Activated CD8-positive, alpha-beta memory T cell treated with anti-CD3 and anti-CD28 coated beads for 4 hours (primary cell): ENCODE measurements at regions not wholly inside any gene's neighbourhood (a gene's known extent, or its start where the extent isn't known, plus 50 kb on each side); places are given as distances from the start of the nearest gene placed in this dataset.

Experiments
- DNase-seq, 2 donors: peaks; one replicate each; pipeline ENCODE4 v3.0.0-alpha.2; 2020; ENCODE audit warnings: low read depth in 2 of 2

GRCh38 chr13:91127995-91128394 lies 219.5 kb upstream of the MIR17HG start:
- DNase-seq, result no peak

GRCh38 chr13:91132381-91132780 lies 215.1 kb upstream of the MIR17HG start:
- DNase-seq, result no peak

- no peak for DNase-seq
Measured at GRCh38 chr13:91132786-91133185, 214.7 kb upstream of the MIR17HG start.

- DNase-seq, result no peak
Measured at GRCh38 chr13:91133941-91134802, 213.3 kb upstream of the MIR17HG start.

- no peak for DNase-seq
Measured at GRCh38 chr13:91134803-91135184, 212.7 kb upstream of the MIR17HG start.

GRCh38 chr13:91135376-91135775 lies 212.1 kb upstream of the MIR17HG start:
- no peak for DNase-seq

- no peak for DNase-seq
Measured at GRCh38 chr13:91135968-91136367, 211.5 kb upstream of the MIR17HG start.

GRCh38 chr13:91136806-91137205 lies 210.7 kb upstream of the MIR17HG start:
- DNase-seq, result no peak

- no peak for DNase-seq
Measured at GRCh38 chr13:91139232-91139631, 208.3 kb upstream of the MIR17HG start.

- no peak for DNase-seq
Measured at GRCh38 chr13:91141543-91142061, 205.9 kb upstream of the MIR17HG start.

GRCh38 chr13:91142572-91142971 lies 204.9 kb upstream of the MIR17HG start:
- DNase-seq, result no peak

GRCh38 chr13:91144054-91144453 lies 203.4 kb upstream of the MIR17HG start:
- DNase-seq, result no peak

- DNase-seq, result no peak
Measured at GRCh38 chr13:91144486-91144885, 203.0 kb upstream of the MIR17HG start.

GRCh38 chr13:91145571-91146205 lies 201.8 kb upstream of the MIR17HG start:
- DNase-seq, result no peak

- DNase-seq, result no peak
Measured at GRCh38 chr13:91146601-91147000, 200.9 kb upstream of the MIR17HG start.

- no peak for DNase-seq
Measured at GRCh38 chr13:91148098-91148497, 199.4 kb upstream of the MIR17HG start.

- DNase-seq, result no peak
Measured at GRCh38 chr13:91151921-91152320, 195.6 kb upstream of the MIR17HG start.

- DNase-seq, result no peak
Measured at GRCh38 chr13:91153372-91153771, 194.1 kb upstream of the MIR17HG start.

- no peak for DNase-seq
Measured at GRCh38 chr13:91154558-91155353, 192.7 kb upstream of the MIR17HG start.

- DNase-seq, result no peak
Measured at GRCh38 chr13:91155512-91156114, 191.9 kb upstream of the MIR17HG start.

GRCh38 chr13:91157273-91158016 lies 190.0 kb upstream of the MIR17HG start:
- no peak for DNase-seq
